ENCODE measurements at regions not wholly inside any gene's neighbourhood (a gene's known extent, or its start where the extent isn't known, plus 50 kb on each side); places are given as distances from the start of the nearest gene placed in this dataset.

GRCh38 chr4:187714957-187715356 is 280.6 kb upstream of the ZFP42 start:
- CTCF ChIA-PET: no interaction called here
- no peak overlapping the region for H3K27ac Mint-ChIP-seq

GRCh38 chr4:187715466-187715865 is 280.1 kb upstream of the ZFP42 start:
- ChIA-PET CTCF (no interaction called here), POLR2A (no interaction called here)
- no peak for ATAC-seq (ENCODE audit: low read depth)
- no peak overlapping the region for H3K27ac Mint-ChIP-seq
- TF ChIP-seq CTCF (IDR thresholded peaks at IDR 0.05): no peak
- no peaks in the 10 kb centered on the region for H3K27me3 Mint-ChIP-seq
- no peaks in the 10 kb centered on the region for H3K4me1 Mint-ChIP-seq
- no peaks in the 10 kb centered on the region for H3K36me3 Mint-ChIP-seq (ENCODE audit: low read depth)
- no peak for DNase-seq
- intact Hi-C loops (cut with micrococcal nuclease): no loop called here
- no peak overlapping the region for H3K4me3 Mint-ChIP-seq
- peaks cover 6% of the 10 kb centered on the region for H3K9me3 Mint-ChIP-seq

More at GRCh38 chr4:187714957-187715356, 280.6 kb upstream of the ZFP42 start:
- ATAC-seq (ENCODE audit: low read depth): no peak
- intact Hi-C loops (cut with micrococcal nuclease): no loop called here
- POLR2A ChIA-PET: no interaction called here
- Mint-ChIP-seq H3K4me1 (no peaks in the 10 kb centered on the region), H3K36me3 (ENCODE audit: low read depth) (no peaks in the 10 kb centered on the region), H3K9me3 (peaks cover 6% of the 10 kb centered on the region), H3K4me3 (no peak overlapping the region), H3K27me3 (no peaks in the 10 kb centered on the region)
- DNase-seq: no peak
- TF ChIP-seq CTCF (IDR thresholded peaks at IDR 0.05): no peak

GRCh38 chr4:187724456-187724855 is 271.1 kb upstream of the ZFP42 start:
- Mint-ChIP-seq H3K27me3 (no peaks in the 10 kb centered on the region), H3K36me3 (ENCODE audit: low read depth) (no peaks in the 10 kb centered on the region), H3K4me1 (no peaks in the 10 kb centered on the region), H3K27ac (no peak overlapping the region), H3K4me3 (no peak overlapping the region), H3K9me3 (peaks cover 11% of the 10 kb centered on the region)
- ATAC-seq (ENCODE audit: low read depth) (no peak), DNase-seq (no peak)
- no peak for TF ChIP-seq CTCF (IDR thresholded peaks at IDR 0.05)
- ChIA-PET POLR2A (no interaction called here), CTCF (no interaction called here)
- intact Hi-C loops (cut with micrococcal nuclease): no loop called here

- no peaks in the 10 kb centered on the region for H3K36me3 Mint-ChIP-seq (ENCODE audit: low read depth)
- H3K4me3 Mint-ChIP-seq: no peak overlapping the region
- CTCF ChIA-PET: no interaction called here
- POLR2A ChIA-PET: no interaction called here
- no peak overlapping the region for H3K27ac Mint-ChIP-seq
- no peaks in the 10 kb centered on the region for H3K4me1 Mint-ChIP-seq
- DNase-seq (no peak), ATAC-seq (ENCODE audit: low read depth) (no peak)
- TF ChIP-seq CTCF (IDR thresholded peaks at IDR 0.05): no peak
- no peaks in the 10 kb centered on the region for H3K27me3 Mint-ChIP-seq
- intact Hi-C loops (cut with micrococcal nuclease): no loop called here
- peaks cover 19% of the 10 kb centered on the region for H3K9me3 Mint-ChIP-seq
Measured at GRCh38 chr4:187726485-187726884, 269.1 kb upstream of the ZFP42 start.

- POLR2A ChIA-PET: no interaction called here
- peaks cover 19% of the 10 kb centered on the region for H3K9me3 Mint-ChIP-seq
Measured at GRCh38 chr4:187732524-187732923, 263.0 kb upstream of the ZFP42 start.

More at GRCh38 chr4:187732524-187732923, 263.0 kb upstream of the ZFP42 start:
- Mint-ChIP-seq H3K36me3 (ENCODE audit: low read depth) (no peaks in the 10 kb centered on the region), H3K4me1 (no peaks in the 10 kb centered on the region), H3K4me3 (no peak overlapping the region), H3K27ac (no peak overlapping the region), H3K27me3 (no peaks in the 10 kb centered on the region)
- intact Hi-C loops (cut with micrococcal nuclease): no loop called here
- DNase-seq (no peak), ATAC-seq (ENCODE audit: low read depth) (no peak)
- CTCF ChIA-PET: no interaction called here
- no peak for TF ChIP-seq CTCF (IDR thresholded peaks at IDR 0.05)
